Fibroblast of lung (primary cell): ENCODE measurements at regions not wholly inside any gene's neighbourhood (a gene's known extent, or its start where the extent isn't known, plus 50 kb on each side); places are given as distances from the start of the nearest gene placed in this dataset.

Source experiments
- EZH2 ChIP-seq: IDR thresholded peaks from 2 replicates; pipeline ENCODE4 v1.5.1; 2012; ENCODE audit warnings: low read length, control low read depth, mild to moderate bottlenecking; ENCODE audit errors: missing control alignments
- TF ChIP-seq, protein P1 (sequence below), 2 donors: IDR thresholded peaks in 1 of 2; conservative IDR thresholded peaks in 1 of 2; 1 replicate in 1 of 2; 2 replicates in 1 of 2; pipeline ENCODE4 v1.5.1; 2011 to 2012; ENCODE audit warnings: low read length in 2 of 2, control low read depth in 1 of 2, inconsistent platforms in 1 of 2, low read depth in 1 of 2, mild to moderate bottlenecking in 1 of 2

DNA sequence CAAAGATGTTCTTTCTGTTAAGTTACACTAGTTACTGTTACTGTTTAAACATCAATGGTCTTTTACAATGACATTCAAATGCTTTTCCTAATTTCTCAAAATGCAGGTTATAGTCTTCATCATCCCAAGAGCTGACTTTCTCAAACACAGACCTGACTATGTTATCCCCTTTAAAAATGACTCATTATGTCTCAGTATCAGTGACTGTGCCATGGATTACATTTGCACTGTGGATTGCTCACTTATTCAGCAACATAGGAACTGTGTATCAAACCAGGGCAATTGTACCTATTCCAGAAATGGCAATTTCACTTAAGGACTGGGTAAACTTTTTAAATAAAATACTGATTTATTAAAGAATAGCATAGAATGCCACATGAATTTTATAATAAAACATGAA, 630.2 kb upstream of the NOVA1 start:
- TF ChIP-seq, protein P1, sequence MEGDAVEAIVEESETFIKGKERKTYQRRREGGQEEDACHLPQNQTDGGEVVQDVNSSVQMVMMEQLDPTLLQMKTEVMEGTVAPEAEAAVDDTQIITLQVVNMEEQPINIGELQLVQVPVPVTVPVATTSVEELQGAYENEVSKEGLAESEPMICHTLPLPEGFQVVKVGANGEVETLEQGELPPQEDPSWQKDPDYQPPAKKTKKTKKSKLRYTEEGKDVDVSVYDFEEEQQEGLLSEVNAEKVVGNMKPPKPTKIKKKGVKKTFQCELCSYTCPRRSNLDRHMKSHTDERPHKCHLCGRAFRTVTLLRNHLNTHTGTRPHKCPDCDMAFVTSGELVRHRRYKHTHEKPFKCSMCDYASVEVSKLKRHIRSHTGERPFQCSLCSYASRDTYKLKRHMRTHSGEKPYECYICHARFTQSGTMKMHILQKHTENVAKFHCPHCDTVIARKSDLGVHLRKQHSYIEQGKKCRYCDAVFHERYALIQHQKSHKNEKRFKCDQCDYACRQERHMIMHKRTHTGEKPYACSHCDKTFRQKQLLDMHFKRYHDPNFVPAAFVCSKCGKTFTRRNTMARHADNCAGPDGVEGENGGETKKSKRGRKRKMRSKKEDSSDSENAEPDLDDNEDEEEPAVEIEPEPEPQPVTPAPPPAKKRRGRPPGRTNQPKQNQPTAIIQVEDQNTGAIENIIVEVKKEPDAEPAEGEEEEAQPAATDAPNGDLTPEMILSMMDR (conservative IDR thresholded peaks at IDR 0.05 in 1 of 2, IDR thresholded peaks at IDR 0.05 in 1 of 2; ENCODE audit: low read depth in 1 of 2, low read length in 2 of 2), result no peak
- TF ChIP-seq EZH2, result no peak
